ENCODE measurements at regions not wholly inside any gene's neighbourhood (a gene's known extent, or its start where the extent isn't known, plus 50 kb on each side); places are given as distances from the start of the nearest gene placed in this dataset.
A peak's percentile ranks its signal among the peaks of the same experiment; 100 is the strongest.

- no peak for FAIRE-seq
- H3K27ac ChIP-seq (ENCODE audit: low read depth in 1 of 3, low read length in 2 of 3): no peak overlapping the region
These were observed 1021.9 kb upstream of the CDH2 start for GRCh38 chr18:29198834-29199233.

DNA sequence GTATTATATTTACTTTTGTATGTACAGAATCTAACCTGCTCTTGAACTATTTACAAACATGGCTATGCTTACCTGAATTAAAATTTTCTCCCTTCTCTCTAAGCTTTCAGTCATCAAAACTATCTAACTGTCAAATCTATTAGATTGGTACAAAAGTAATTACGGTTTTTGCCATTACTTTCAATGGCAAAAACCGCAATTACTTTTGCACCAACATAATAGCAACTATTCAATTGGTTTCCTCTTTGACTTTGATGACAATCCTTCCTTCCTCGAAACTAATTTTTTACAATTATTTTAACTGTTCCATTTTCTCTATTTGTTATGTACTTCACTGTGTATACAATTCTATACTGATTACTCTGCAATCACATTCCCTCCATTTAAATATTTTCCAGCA lies 1019.4 kb upstream of the CDH2 start:
- Histone ChIP-seq H3K4me3 (ENCODE audit: low read depth in 1 of 3, low read length in 3 of 3) (no peak overlapping the region), H3K27me3 (ENCODE audit: control insufficient read depth in 3 of 3, insufficient read depth in 3 of 3, low read length in 3 of 3) (no peaks in the 10 kb centered on the region), H3K4me1 (ENCODE audit: control insufficient read depth in 3 of 3, insufficient read depth in 2 of 3, low read depth in 1 of 3, low read length in 2 of 3) (no peaks in the 10 kb centered on the region), H3K36me3 (ENCODE audit: control insufficient read depth in 3 of 3, insufficient read depth in 2 of 3, low read depth in 1 of 3, low read length in 3 of 3) (no peaks in the 10 kb centered on the region), H3K9me3 (ENCODE audit: control insufficient read depth in 2 of 2, insufficient read depth in 1 of 2, low read depth in 1 of 2, low read length in 1 of 2) (no peaks in the 10 kb centered on the region), H3K27ac (ENCODE audit: low read depth in 1 of 3, low read length in 2 of 3) (no peak overlapping the region)
- no peak for DNase-seq
- WGBS, 3 donors: 83 to 93% (median 88%) methylated on average over 3 of the region's 3 CpGs
- FAIRE-seq: no peak

More at GRCh38 chr18:29198834-29199233, 1021.9 kb upstream of the CDH2 start:
- H3K4me1 ChIP-seq (ENCODE audit: control insufficient read depth in 3 of 3, insufficient read depth in 2 of 3, low read depth in 1 of 3, low read length in 2 of 3): no peaks in the 10 kb centered on the region
- no peaks in the 10 kb centered on the region for H3K27me3 ChIP-seq (ENCODE audit: control insufficient read depth in 3 of 3, insufficient read depth in 3 of 3, low read length in 3 of 3)
- WGBS, 3 donors: 17 to 59% (median 18%) methylated on average over 3 of the region's 3 CpGs
- H3K4me3 ChIP-seq (ENCODE audit: low read depth in 1 of 3, low read length in 3 of 3): no peak overlapping the region
- H3K36me3 ChIP-seq (ENCODE audit: control insufficient read depth in 3 of 3, insufficient read depth in 2 of 3, low read depth in 1 of 3, low read length in 3 of 3): no peaks in the 10 kb centered on the region
- H3K9me3 ChIP-seq (ENCODE audit: control insufficient read depth in 2 of 2, insufficient read depth in 1 of 2, low read depth in 1 of 2, low read length in 1 of 2): no peaks in the 10 kb centered on the region
- no peak for DNase-seq

GRCh38 chr18:29191263-29191662 lies 1014.3 kb upstream of the CDH2 start:
- WGBS, 3 donors: 66 to 73% (median 70%) methylated on average over 3 of the region's 3 CpGs
- DNase-seq: no peak
- Histone ChIP-seq H3K4me3 (ENCODE audit: low read depth in 1 of 3, low read length in 3 of 3) (no peak overlapping the region), H3K4me1 (ENCODE audit: control insufficient read depth in 3 of 3, insufficient read depth in 2 of 3, low read depth in 1 of 3, low read length in 2 of 3) (no peaks in the 10 kb centered on the region), H3K9me3 (ENCODE audit: control insufficient read depth in 2 of 2, insufficient read depth in 1 of 2, low read depth in 1 of 2, low read length in 1 of 2) (no peaks in the 10 kb centered on the region), H3K27ac (ENCODE audit: low read depth in 1 of 3, low read length in 2 of 3) (no peak overlapping the region), H3K27me3 (ENCODE audit: control insufficient read depth in 3 of 3, insufficient read depth in 3 of 3, low read length in 3 of 3) (no peaks in the 10 kb centered on the region), H3K36me3 (ENCODE audit: control insufficient read depth in 3 of 3, insufficient read depth in 2 of 3, low read depth in 1 of 3, low read length in 3 of 3) (no peaks in the 10 kb centered on the region)
- no peak for FAIRE-seq

- H3K36me3 ChIP-seq (ENCODE audit: control insufficient read depth in 3 of 3, insufficient read depth in 2 of 3, low read depth in 1 of 3, low read length in 3 of 3): no peaks in the 10 kb centered on the region
- DNase-seq (no peak), FAIRE-seq (no peak)
- H3K27me3 ChIP-seq (ENCODE audit: control insufficient read depth in 3 of 3, insufficient read depth in 3 of 3, low read length in 3 of 3): no peaks in the 10 kb centered on the region
- H3K9me3 ChIP-seq (ENCODE audit: control insufficient read depth in 2 of 2, insufficient read depth in 1 of 2, low read depth in 1 of 2, low read length in 1 of 2): no peaks in the 10 kb centered on the region
- H3K27ac ChIP-seq (ENCODE audit: low read depth in 1 of 3, low read length in 2 of 3): no peak overlapping the region
- H3K4me1 ChIP-seq (ENCODE audit: control insufficient read depth in 3 of 3, insufficient read depth in 2 of 3, low read depth in 1 of 3, low read length in 2 of 3): no peaks in the 10 kb centered on the region
- no peak overlapping the region for H3K4me3 ChIP-seq (ENCODE audit: low read depth in 1 of 3, low read length in 3 of 3)
These were observed 1011.8 kb upstream of the CDH2 start for GRCh38 chr18:29188760-29189159.

GRCh38 chr18:29185801-29186200 lies 1008.9 kb upstream of the CDH2 start:
- Histone ChIP-seq H3K4me3 (ENCODE audit: low read depth in 1 of 3, low read length in 3 of 3) (no peak overlapping the region), H3K27ac (ENCODE audit: low read depth in 1 of 3, low read length in 2 of 3) (no peak overlapping the region), H3K9me3 (ENCODE audit: control insufficient read depth in 2 of 2, insufficient read depth in 1 of 2, low read depth in 1 of 2, low read length in 1 of 2) (no peaks in the 10 kb centered on the region), H3K36me3 (ENCODE audit: control insufficient read depth in 3 of 3, insufficient read depth in 2 of 3, low read depth in 1 of 3, low read length in 3 of 3) (no peaks in the 10 kb centered on the region), H3K4me1 (ENCODE audit: control insufficient read depth in 3 of 3, insufficient read depth in 2 of 3, low read depth in 1 of 3, low read length in 2 of 3) (no peaks in the 10 kb centered on the region), H3K27me3 (ENCODE audit: control insufficient read depth in 3 of 3, insufficient read depth in 3 of 3, low read length in 3 of 3) (no peaks in the 10 kb centered on the region)
- FAIRE-seq (no peak), DNase-seq (no peak)
- WGBS, 3 donors: 32 to 58% (median 42%) methylated on average over 1 of the region's 1 CpG

DNA sequence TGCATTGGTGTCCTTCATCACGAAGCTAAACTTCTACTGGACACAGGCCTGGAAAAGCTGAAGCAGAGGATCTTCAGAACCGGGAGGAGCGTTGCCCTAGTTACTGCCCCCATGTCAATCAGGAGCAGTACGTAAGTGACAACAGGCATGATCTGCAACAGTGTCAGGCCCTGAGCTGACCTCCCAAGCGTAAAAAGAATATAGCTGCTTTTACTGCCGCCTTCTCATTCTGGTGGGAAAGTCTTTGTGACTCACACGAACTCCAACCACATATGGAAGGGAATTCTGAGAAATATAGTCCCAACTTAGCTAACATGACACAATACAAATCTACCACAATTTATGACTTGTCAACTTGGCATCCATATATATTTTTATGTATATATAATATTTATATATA lies 1007.7 kb upstream of the CDH2 start:
- H3K9me3 ChIP-seq (ENCODE audit: control insufficient read depth in 2 of 2, insufficient read depth in 1 of 2, low read depth in 1 of 2, low read length in 1 of 2): no peaks in the 10 kb centered on the region
- H3K4me1 ChIP-seq (ENCODE audit: control insufficient read depth in 3 of 3, insufficient read depth in 2 of 3, low read depth in 1 of 3, low read length in 2 of 3): no peaks in the 10 kb centered on the region
- no peak for FAIRE-seq
- H3K4me3 ChIP-seq (ENCODE audit: low read depth in 1 of 3, low read length in 3 of 3): no peak overlapping the region
- WGBS, 3 donors: 79 to 82% (median 80%) methylated on average over 7 of the region's 7 CpGs
- no peaks in the 10 kb centered on the region for H3K36me3 ChIP-seq (ENCODE audit: control insufficient read depth in 3 of 3, insufficient read depth in 2 of 3, low read depth in 1 of 3, low read length in 3 of 3)
- H3K27me3 ChIP-seq (ENCODE audit: control insufficient read depth in 3 of 3, insufficient read depth in 3 of 3, low read length in 3 of 3): no peaks in the 10 kb centered on the region
- DNase-seq: no peak
- no peak overlapping the region for H3K27ac ChIP-seq (ENCODE audit: low read depth in 1 of 3, low read length in 2 of 3)

DNA sequence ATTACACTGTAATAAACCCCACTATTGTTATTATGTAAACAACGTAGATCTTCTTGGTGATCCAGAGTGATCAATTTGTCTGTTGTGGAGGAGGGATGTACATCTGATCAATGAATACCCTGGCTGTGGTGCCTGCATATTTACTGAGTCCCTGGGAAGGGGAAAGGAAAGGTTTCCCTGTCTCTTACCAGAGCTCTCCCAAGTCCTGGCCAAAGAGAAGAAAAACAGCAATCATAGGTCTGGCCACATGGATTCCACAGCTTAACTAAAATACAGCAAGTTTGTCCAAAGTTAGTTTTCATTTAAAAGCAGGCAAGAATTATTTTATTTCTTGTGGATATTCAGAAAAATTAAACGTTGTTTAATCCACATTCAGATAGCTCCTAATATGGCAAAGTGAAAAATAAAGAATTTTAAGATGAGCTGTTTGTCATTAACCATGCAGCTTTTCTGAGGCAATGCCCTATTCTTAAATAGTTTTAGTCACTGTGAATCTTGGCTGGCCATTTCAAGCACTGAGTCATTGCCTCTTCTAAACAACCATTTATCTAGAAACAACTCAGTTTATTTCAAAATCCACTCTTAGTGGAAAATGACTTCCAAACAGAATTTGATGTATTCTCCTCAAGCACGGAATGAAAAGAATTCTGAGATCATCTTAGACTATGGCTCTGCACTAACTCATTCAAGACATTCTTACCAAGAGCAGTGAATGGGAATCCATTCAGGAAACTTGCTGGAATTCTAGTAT lies 1004.4 kb upstream of the CDH2 start:
- 52 to 54% (median 54%) methylated on average over 3 of the region's 3 CpGs for WGBS, 3 donors
- H3K36me3 ChIP-seq (ENCODE audit: control insufficient read depth in 3 of 3, insufficient read depth in 2 of 3, low read depth in 1 of 3, low read length in 3 of 3): no peaks in the 10 kb centered on the region
- peak overlapping the region in 2 of 3 donors; percentile 32 to 84 for H3K27ac ChIP-seq (ENCODE audit: low read depth in 1 of 3, low read length in 2 of 3)
- no peak for FAIRE-seq
- no peak overlapping the region for H3K4me3 ChIP-seq (ENCODE audit: low read depth in 1 of 3, low read length in 3 of 3)
- DNase-seq: peak; percentile 1 to 2
- no peaks in the 10 kb centered on the region for H3K27me3 ChIP-seq (ENCODE audit: control insufficient read depth in 3 of 3, insufficient read depth in 3 of 3, low read length in 3 of 3)
- H3K9me3 ChIP-seq (ENCODE audit: control insufficient read depth in 2 of 2, insufficient read depth in 1 of 2, low read depth in 1 of 2, low read length in 1 of 2): no peaks in the 10 kb centered on the region
- H3K4me1 ChIP-seq (ENCODE audit: control insufficient read depth in 3 of 3, insufficient read depth in 2 of 3, low read depth in 1 of 3, low read length in 2 of 3): no peaks in the 10 kb centered on the region

- Histone ChIP-seq H3K4me1 (ENCODE audit: control insufficient read depth in 3 of 3, insufficient read depth in 2 of 3, low read depth in 1 of 3, low read length in 2 of 3) (no peaks in the 10 kb centered on the region), H3K9me3 (ENCODE audit: control insufficient read depth in 2 of 2, insufficient read depth in 1 of 2, low read depth in 1 of 2, low read length in 1 of 2) (no peaks in the 10 kb centered on the region), H3K27me3 (ENCODE audit: control insufficient read depth in 3 of 3, insufficient read depth in 3 of 3, low read length in 3 of 3) (no peaks in the 10 kb centered on the region), H3K4me3 (ENCODE audit: low read depth in 1 of 3, low read length in 3 of 3) (no peak overlapping the region), H3K36me3 (ENCODE audit: control insufficient read depth in 3 of 3, insufficient read depth in 2 of 3, low read depth in 1 of 3, low read length in 3 of 3) (no peaks in the 10 kb centered on the region), H3K27ac (ENCODE audit: low read depth in 1 of 3, low read length in 2 of 3) (no peak overlapping the region)
- FAIRE-seq: no peak
- WGBS, 3 donors: 76 to 91% (median 85%) methylated on average over 1 of the region's 1 CpG
- no peak for DNase-seq
These were observed 999.8 kb upstream of the CDH2 start for GRCh38 chr18:29176681-29177080.

GRCh38 chr18:29174891-29175290 lies 998.0 kb upstream of the CDH2 start:
- no peak overlapping the region for H3K4me3 ChIP-seq (ENCODE audit: low read depth in 1 of 3, low read length in 3 of 3)
- no peaks in the 10 kb centered on the region for H3K9me3 ChIP-seq (ENCODE audit: control insufficient read depth in 2 of 2, insufficient read depth in 1 of 2, low read depth in 1 of 2, low read length in 1 of 2)
- FAIRE-seq (no peak), DNase-seq (no peak)
- H3K27me3 ChIP-seq (ENCODE audit: control insufficient read depth in 3 of 3, insufficient read depth in 3 of 3, low read length in 3 of 3): no peaks in the 10 kb centered on the region
- WGBS, 3 donors: 63 to 71% (median 69%) methylated on average over 3 of the region's 3 CpGs
- no peaks in the 10 kb centered on the region for H3K36me3 ChIP-seq (ENCODE audit: control insufficient read depth in 3 of 3, insufficient read depth in 2 of 3, low read depth in 1 of 3, low read length in 3 of 3)
- H3K4me1 ChIP-seq (ENCODE audit: control insufficient read depth in 3 of 3, insufficient read depth in 2 of 3, low read depth in 1 of 3, low read length in 2 of 3): no peaks in the 10 kb centered on the region
- no peak overlapping the region for H3K27ac ChIP-seq (ENCODE audit: low read depth in 1 of 3, low read length in 2 of 3)

Measured in small intestine (tissue), 7 donors.